Mesothelial cell of epicardium (in vitro differentiated cells): ENCODE measurements at regions not wholly inside any gene's neighbourhood (a gene's known extent, or its start where the extent isn't known, plus 50 kb on each side); places are given as distances from the start of the nearest gene placed in this dataset.

Source experiments
- DNase-seq, 2 experiments: peaks; one replicate each; pipeline ENCODE4 v3.0.0; 2021; ENCODE audit warnings: low spot score in 2 of 2; ENCODE audit not compliant: unreplicated experiment in 2 of 2
- H3K27ac Mint-ChIP-seq: 2 replicates; pipeline ENCODE4 v1.8.0; 2021; ENCODE audit warnings: mixed read lengths
- H3K27me3 Mint-ChIP-seq: 2 replicates; pipeline ENCODE4 v1.8.0; 2021; ENCODE audit warnings: low read depth, mixed read lengths
- H3K36me3 Mint-ChIP-seq: 2 replicates; pipeline ENCODE4 v1.8.0; 2021; ENCODE audit warnings: mixed read lengths
- H3K4me1 Mint-ChIP-seq: 2 replicates; pipeline ENCODE4 v1.8.0; 2021; ENCODE audit warnings: mixed read lengths
- H3K4me3 Mint-ChIP-seq: 2 replicates; pipeline ENCODE4 v1.8.0; 2021; ENCODE audit warnings: mild to moderate bottlenecking, moderate library complexity, mixed read lengths
- H3K9me3 Mint-ChIP-seq: 2 replicates; pipeline ENCODE4 v1.8.0; 2021; ENCODE audit warnings: mixed read lengths
- TF ChIP-seq, protein P1 (sequence below): fragments of 200-600 bp; sonication (generic); IDR thresholded peaks from one replicate; pipeline ENCODE4 v1.5.0; 2021; ENCODE audit warnings: antibody characterized with exemption; ENCODE audit not compliant: unreplicated experiment

DNA sequence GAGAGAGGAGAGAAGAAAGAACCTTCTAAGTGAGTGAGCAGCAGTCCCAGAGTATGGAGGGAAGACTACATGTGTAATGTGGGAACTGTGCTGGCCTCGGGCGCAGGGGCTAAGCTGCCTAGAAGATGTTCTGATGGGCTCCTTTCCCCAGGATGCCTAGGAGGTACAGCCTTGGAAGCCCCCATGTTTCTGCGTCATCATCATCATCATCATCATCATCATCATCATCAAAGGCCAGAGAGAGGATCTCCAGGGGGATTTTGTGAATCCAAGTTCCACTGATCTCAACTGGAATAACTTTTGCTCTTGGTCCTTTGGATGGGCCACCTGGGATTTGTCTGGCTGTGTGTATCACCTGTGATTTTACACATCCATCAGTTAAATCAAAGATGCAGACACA, 86.0 kb downstream of the BUB3 start:
- Mint-ChIP-seq H3K36me3 (peaks cover 2% of the 10 kb centered on the region), H3K27ac (no peak overlapping the region), H3K9me3 (peaks cover 7% of the 10 kb centered on the region), H3K27me3 (peaks cover 9% of the 10 kb centered on the region), H3K4me1 (no peaks in the 10 kb centered on the region), H3K4me3 (no peak overlapping the region)
- TF ChIP-seq, protein P1, sequence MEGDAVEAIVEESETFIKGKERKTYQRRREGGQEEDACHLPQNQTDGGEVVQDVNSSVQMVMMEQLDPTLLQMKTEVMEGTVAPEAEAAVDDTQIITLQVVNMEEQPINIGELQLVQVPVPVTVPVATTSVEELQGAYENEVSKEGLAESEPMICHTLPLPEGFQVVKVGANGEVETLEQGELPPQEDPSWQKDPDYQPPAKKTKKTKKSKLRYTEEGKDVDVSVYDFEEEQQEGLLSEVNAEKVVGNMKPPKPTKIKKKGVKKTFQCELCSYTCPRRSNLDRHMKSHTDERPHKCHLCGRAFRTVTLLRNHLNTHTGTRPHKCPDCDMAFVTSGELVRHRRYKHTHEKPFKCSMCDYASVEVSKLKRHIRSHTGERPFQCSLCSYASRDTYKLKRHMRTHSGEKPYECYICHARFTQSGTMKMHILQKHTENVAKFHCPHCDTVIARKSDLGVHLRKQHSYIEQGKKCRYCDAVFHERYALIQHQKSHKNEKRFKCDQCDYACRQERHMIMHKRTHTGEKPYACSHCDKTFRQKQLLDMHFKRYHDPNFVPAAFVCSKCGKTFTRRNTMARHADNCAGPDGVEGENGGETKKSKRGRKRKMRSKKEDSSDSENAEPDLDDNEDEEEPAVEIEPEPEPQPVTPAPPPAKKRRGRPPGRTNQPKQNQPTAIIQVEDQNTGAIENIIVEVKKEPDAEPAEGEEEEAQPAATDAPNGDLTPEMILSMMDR, result no peak
- no peak for DNase-seq

DNA sequence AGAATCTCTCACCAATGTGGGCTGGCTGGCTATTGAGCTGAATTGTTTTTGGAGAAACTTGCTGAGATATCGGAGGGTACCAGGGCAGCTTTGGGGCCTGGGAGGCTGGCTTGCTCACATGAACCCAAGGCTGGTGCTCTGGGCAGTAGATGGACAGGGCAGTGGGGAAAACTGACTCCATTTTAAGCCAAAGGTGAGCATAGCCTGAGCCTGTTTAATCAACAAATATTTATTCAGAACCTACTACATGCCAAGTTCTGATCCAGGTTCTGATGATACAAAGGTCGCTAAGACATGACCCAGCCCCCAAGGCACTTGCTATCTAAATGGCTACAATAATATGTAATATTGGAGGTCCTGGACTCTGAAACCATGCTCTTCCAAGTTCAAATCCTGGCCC, 86.6 kb downstream of the BUB3 start:
- Mint-ChIP-seq H3K4me3 (no peak overlapping the region), H3K27me3 (peaks cover 9% of the 10 kb centered on the region), H3K4me1 (no peaks in the 10 kb centered on the region), H3K27ac (no peak overlapping the region), H3K36me3 (no peaks in the 10 kb centered on the region), H3K9me3 (peaks cover 3% of the 10 kb centered on the region)
- no peak for DNase-seq
- TF ChIP-seq, protein P1, result no peak

DNA sequence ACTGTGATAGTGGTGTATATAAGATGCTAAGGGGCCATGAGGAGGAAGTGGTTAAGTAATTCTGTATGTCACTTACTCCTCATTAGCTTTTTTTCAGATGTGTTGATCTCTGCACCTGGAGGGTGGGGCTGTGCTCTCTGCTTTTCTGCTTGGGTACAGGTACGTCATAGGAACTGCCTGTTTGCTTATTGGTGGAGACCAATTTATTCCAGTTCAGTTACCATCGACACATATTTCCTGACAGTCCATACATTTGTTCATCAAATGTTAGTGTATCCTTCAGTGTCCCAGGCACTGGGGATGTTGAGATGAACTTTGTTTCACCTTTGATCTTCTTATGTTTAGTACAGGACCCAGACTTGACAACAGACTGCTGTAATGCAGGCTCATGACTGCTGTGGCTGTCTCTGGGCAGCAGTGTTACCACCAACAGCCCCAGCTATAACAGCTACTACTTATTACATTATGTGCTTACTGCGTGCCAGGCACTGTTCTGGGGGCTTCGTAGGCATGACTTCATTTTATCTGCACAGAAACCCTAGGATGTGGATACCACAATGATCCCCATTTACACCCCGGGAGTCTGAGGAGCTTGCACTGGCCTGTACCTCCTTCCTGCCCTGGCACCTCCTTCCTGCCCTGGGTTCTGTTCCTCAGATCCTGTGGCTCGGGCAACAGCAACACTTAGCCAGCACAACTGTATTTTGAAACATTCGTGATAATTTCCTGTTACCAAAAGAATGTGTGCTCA, 87.4 kb downstream of the BUB3 start:
- Mint-ChIP-seq H3K27ac (no peak overlapping the region), H3K9me3 (peaks cover 3% of the 10 kb centered on the region), H3K4me1 (no peaks in the 10 kb centered on the region), H3K4me3 (no peak overlapping the region), H3K36me3 (no peaks in the 10 kb centered on the region), H3K27me3 (peaks cover 9% of the 10 kb centered on the region)
- DNase-seq, result no peak
- TF ChIP-seq, protein P1, result no peak

DNA sequence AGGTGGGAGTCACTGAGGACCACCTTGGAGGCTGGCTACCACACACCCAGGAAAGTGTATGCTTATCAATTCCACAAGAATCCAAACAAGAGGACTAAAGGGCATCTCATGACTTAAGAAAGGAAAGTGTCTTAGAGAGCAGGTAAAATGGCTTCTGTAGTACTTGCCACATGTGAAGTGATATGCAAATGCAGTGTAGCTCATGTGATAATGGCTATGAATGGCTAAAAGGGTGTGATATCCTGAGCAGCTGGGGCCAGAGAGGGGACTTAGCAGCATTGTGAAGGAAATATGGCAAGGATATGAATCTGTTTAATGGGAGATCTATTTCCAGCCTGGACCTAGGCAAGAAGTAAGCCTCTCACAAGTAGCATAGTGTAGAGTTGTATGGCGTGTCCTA, 90.5 kb downstream of the BUB3 start:
- Mint-ChIP-seq H3K27me3 (no peaks in the 10 kb centered on the region), H3K9me3 (no peaks in the 10 kb centered on the region), H3K4me1 (no peaks in the 10 kb centered on the region), H3K36me3 (no peaks in the 10 kb centered on the region), H3K27ac (no peak overlapping the region), H3K4me3 (no peak overlapping the region)
- TF ChIP-seq, protein P1, result no peak
- no peak for DNase-seq

DNA sequence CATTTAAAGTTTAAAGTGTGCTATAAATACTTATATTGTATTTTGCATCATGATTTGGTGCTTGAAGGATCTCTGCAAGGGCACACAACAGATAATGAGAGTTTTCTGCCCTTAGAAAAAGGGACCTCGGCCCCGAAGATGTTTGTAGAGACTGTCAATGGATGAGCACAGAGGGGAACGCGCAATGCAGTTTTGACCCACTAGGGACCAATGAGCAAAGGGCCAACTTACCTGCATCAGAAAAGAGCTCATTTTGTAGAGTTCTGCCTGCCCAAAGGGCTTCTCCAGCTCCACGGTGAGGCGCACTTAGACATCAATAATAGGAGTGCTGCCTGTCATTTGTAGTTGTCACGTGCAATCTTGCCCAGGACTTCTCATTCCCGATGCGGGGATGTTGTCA, 91.1 kb downstream of the BUB3 start:
- no peak for DNase-seq
- no peak overlapping the region for H3K27ac Mint-ChIP-seq
- no peaks in the 10 kb centered on the region for H3K4me1 Mint-ChIP-seq
- H3K4me3 Mint-ChIP-seq, result no peak overlapping the region
- no peaks in the 10 kb centered on the region for H3K36me3 Mint-ChIP-seq
- no peaks in the 10 kb centered on the region for H3K27me3 Mint-ChIP-seq
- TF ChIP-seq, protein P1, result peak; percentile 41
- no peaks in the 10 kb centered on the region for H3K9me3 Mint-ChIP-seq
